GM12878 (cell line): ENCODE measurements at regions not wholly inside any gene's neighbourhood (a gene's known extent, or its start where the extent isn't known, plus 50 kb on each side); places are given as distances from the start of the nearest gene placed in this dataset.

Source experiments
- ATAC-seq: fragments of 200-7000 bp; cut with Tn5 transposase; 3 replicates; pipeline ENCODE4 v1.9.1; 2020; ENCODE audit warnings: mild to moderate bottlenecking, moderate library complexity
- BruUV-seq: library from RNA; stranded (reverse); fragments of 400-500 nt; replicated peaks from 2 replicates; lab custom pipeline; 2021; lab: Mats Ljungman, UMichigan
- CTCF ChIA-PET: fragments of 300-600 bp; sonication (Branson Sonifier 250); formaldehyde crosslinking; extraction: SDS; loops from one replicate; lab custom pipeline; 2021; ENCODE audit warnings: inconsistent platforms; lab: Yijun Ruan, JAX
- POLR2A ChIA-PET: fragments of 350-600 bp; formaldehyde crosslinking; extraction: SDS; loops from one replicate; lab custom pipeline; 2021; ENCODE audit warnings: inconsistent platforms; lab: Charles Lee
- RAD21 ChIA-PET: fragments of 300-600 bp; sonication (Branson Sonifier 250); formaldehyde crosslinking; loops from one replicate; lab custom pipeline; 2023; ENCODE audit warnings: antibody characterized with exemption; ENCODE audit not compliant: unreplicated experiment; lab: Charles Lee
- SMC1A ChIA-PET: fragments of 300-600 bp; sonication (Branson Sonifier 250); formaldehyde crosslinking; loops from one replicate; lab custom pipeline; 2023; ENCODE audit not compliant: unreplicated experiment, uncharacterized antibody; lab: Charles Lee
- DNase-seq: peaks from one replicate; pipeline ENCODE4 v3.0.0-alpha.2; 2011; ENCODE audit warnings: low read depth, low spot score
- FAIRE-seq: peaks from 3 replicates; lab custom pipeline; 2011; peaks lifted over from hg19 to GRCh38; lab: Jason Lieb, UNC
- H2AFZ ChIP-seq: 2 replicates; pipeline ENCODE4 v1.6.0; 2011; ENCODE audit warnings: low read depth, low read length, control low read depth; ENCODE audit not compliant: control insufficient read depth
- H3K27ac ChIP-seq: 2 replicates; pipeline ENCODE4 v1.5.1; 2011; ENCODE audit warnings: control low read depth; ENCODE audit not compliant: control insufficient read depth, insufficient read depth
- H3K27me3 ChIP-seq, 2 experiments: replicated peaks in 1 of 2; 2 replicates each; pipeline versions ENCODE4 v1.6.0 to v1.6.1; 2011; ENCODE audit warnings: low read length in 1 of 2; ENCODE audit not compliant: control insufficient read depth in 2 of 2, insufficient read depth in 2 of 2
- H3K36me3 ChIP-seq, 2 experiments: 2 replicates each; pipeline ENCODE4 v1.5.1; 2011; ENCODE audit warnings: low read length in 1 of 2; ENCODE audit not compliant: control insufficient read depth in 2 of 2, insufficient read depth in 2 of 2
- H3K4me1 ChIP-seq: 2 replicates; pipeline ENCODE4 v1.6.1; 2011; ENCODE audit warnings: mild to moderate bottlenecking, low read length, moderate library complexity, mixed read lengths; ENCODE audit not compliant: control insufficient read depth, insufficient read depth
- H3K4me2 ChIP-seq: 2 replicates; pipeline ENCODE4 v1.6.0; 2011; ENCODE audit warnings: control low read depth; ENCODE audit not compliant: control insufficient read depth, insufficient read depth
- H3K4me3 ChIP-seq: fragments of 200-600 bp; sonication (generic); 2 replicates; pipeline ENCODE4 v1.5.1; 2016
- H3K79me2 ChIP-seq: 2 replicates; pipeline ENCODE4 v1.6.0; 2011; ENCODE audit warnings: low read length; ENCODE audit not compliant: control insufficient read depth, insufficient read depth
- H3K9ac ChIP-seq: 2 replicates; pipeline ENCODE4 v1.8.0; 2011; ENCODE audit warnings: low read length, control low read depth, mixed read lengths; ENCODE audit not compliant: control insufficient read depth, insufficient read depth
- H3K9me3 ChIP-seq: replicated peaks from 3 replicates; pipeline ENCODE4 v1.5.1; 2011; ENCODE audit warnings: mild to moderate bottlenecking, low read length; ENCODE audit not compliant: control insufficient read depth, insufficient read depth
- H4K20me1 ChIP-seq: 2 replicates; pipeline ENCODE4 v1.6.0; 2011; ENCODE audit not compliant: control insufficient read depth, insufficient read depth
- EZH2 ChIP-seq: IDR thresholded peaks from 2 replicates; pipeline ENCODE4 v1.6.1; 2012; ENCODE audit warnings: low read depth, mild to moderate bottlenecking, control low read depth, inconsistent platforms, low read length, borderline replicate concordance; ENCODE audit not compliant: control insufficient read depth
- GABPA ChIP-seq: IDR thresholded peaks from 2 replicates; pipeline ENCODE4 v1.6.1; 2014; ENCODE audit warnings: antibody characterized with exemption, low read depth, mild to moderate bottlenecking, inconsistent platforms
- HSF1 ChIP-seq: fragments of 150-350 bp; IDR thresholded peaks from 2 replicates; pipeline ENCODE4 v1.6.1; 2014; ENCODE audit warnings: mild to moderate bottlenecking, low read depth, low read length
- IRF4 ChIP-seq: IDR thresholded peaks from 2 replicates; pipeline ENCODE4 v1.6.1; 2011; ENCODE audit warnings: low read depth, low read length
- PAX8 ChIP-seq: fragments of 450-650 bp; IDR thresholded peaks from 2 replicates; pipeline ENCODE4 v1.6.1; 2017; ENCODE audit warnings: mild to moderate bottlenecking, moderate library complexity
- SMARCA5 ChIP-seq: fragments of 450-650 bp; IDR thresholded peaks from 2 replicates; pipeline ENCODE4 v1.6.1; 2017; ENCODE audit warnings: mild to moderate bottlenecking
- ZZZ3 ChIP-seq: IDR thresholded peaks from 2 replicates; pipeline ENCODE4 v1.6.1; 2011; ENCODE audit warnings: low read depth; ENCODE audit not compliant: control insufficient read depth, insufficient read length
- WGBS: methylation state at CpG from one replicate; pipeline ENCODE4 v1.1.6; 2016; ENCODE audit warnings: low lambda C conversion rate; ENCODE audit not compliant: insufficient replicate concordance, insufficient coverage; ENCODE audit errors: missing lambda C conversion rate; 5-methylcytosine and 5-hydroxymethylcytosine counted together
- in situ Hi-C: fragments of 300-500 bp; cut with MboI; formaldehyde crosslinking; loops from 9 replicates; pipeline ENCODE4 v1.14.3; 2018; ENCODE audit warnings: mixed read lengths
- intact Hi-C: fragments of 100-400 bp; cut with micrococcal nuclease; formaldehyde crosslinking; loops from one replicate; pipeline ENCODE4 v1.14.2; 2022; ENCODE audit not compliant: unreplicated experiment
- TF ChIP-seq, protein P1 (sequence below): fragments of 450-650 bp; IDR thresholded peaks from 2 replicates; pipeline ENCODE4 v1.6.1; 2017; ENCODE audit warnings: low read depth, mild to moderate bottlenecking, moderate library complexity

DNA sequence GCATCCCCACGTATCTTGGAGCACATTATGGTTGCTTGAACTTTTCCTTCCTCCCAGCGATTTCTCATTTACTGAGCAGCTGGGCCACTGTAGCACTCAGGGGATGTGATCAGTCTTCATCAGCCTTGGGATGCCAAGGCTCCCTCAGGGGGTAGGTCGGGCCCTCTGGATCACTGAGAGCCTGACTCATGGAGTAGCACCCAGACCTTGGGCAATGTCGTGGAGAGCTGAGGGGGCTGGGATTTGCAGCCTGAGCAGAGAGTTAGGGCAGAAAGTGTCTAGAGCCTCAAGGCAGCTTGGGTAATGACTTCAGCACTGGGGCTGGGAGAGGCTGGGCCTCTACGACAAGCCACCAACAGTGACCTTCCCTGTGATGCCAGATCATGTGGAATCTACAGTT is 86.5 kb upstream of the CXCL12 start (continued):
- TF ChIP-seq HSF1 (no peak), IRF4 (no peak), GABPA (no peak), EZH2 (no peak)
- TF ChIP-seq, protein P1, sequence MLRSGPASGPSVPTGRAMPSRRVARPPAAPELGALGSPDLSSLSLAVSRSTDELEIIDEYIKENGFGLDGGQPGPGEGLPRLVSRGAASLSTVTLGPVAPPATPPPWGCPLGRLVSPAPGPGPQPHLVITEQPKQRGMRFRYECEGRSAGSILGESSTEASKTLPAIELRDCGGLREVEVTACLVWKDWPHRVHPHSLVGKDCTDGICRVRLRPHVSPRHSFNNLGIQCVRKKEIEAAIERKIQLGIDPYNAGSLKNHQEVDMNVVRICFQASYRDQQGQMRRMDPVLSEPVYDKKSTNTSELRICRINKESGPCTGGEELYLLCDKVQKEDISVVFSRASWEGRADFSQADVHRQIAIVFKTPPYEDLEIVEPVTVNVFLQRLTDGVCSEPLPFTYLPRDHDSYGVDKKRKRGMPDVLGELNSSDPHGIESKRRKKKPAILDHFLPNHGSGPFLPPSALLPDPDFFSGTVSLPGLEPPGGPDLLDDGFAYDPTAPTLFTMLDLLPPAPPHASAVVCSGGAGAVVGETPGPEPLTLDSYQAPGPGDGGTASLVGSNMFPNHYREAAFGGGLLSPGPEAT: no peak

DNA sequence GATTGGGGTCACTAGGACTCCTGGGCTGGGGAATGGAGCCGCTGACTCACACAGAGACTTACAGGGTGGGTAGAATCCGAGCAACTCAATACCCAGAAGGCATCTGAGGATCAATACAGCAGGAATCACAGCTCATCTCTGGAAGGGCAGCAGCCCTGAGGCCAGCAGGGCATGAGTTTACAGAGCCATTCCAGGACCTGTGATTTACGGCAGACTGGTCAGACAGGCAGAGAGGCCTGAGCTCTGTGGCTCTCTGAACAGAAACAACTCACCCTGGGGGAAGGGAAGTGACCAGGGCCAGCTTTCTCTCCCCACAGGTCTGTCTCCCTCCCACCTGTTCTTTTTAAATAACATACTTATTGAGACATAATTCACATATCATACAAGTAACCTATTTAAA is 88.2 kb upstream of the CXCL12 start:
- RAD21 ChIA-PET: no interaction called here
- FAIRE-seq: no peak
- TF ChIP-seq PAX8: no peak
- no peak for TF ChIP-seq SMARCA5
- TF ChIP-seq ZZZ3: no peak

More for the DNA sequence above, 88.2 kb upstream of the CXCL12 start:
- H3K27me3 ChIP-seq: no peaks in the 10 kb centered on the region
- H3K36me3 ChIP-seq: no peaks in the 10 kb centered on the region
- H3K27ac ChIP-seq: no peak overlapping the region
- CTCF ChIA-PET: no interaction called here
- no TSS peak for BruUV-seq
- H3K4me2 ChIP-seq: no peak overlapping the region
- H3K4me1 ChIP-seq: no peaks in the 10 kb centered on the region
- H4K20me1 ChIP-seq: no peaks in the 10 kb centered on the region
- 0% methylated on average over 3 of the region's 3 CpGs for WGBS
- no peaks in the 10 kb centered on the region for H3K79me2 ChIP-seq
- POLR2A ChIA-PET: no interaction called here
- no peaks in the 10 kb centered on the region for H3K9me3 ChIP-seq
- H3K9ac ChIP-seq: no peak overlapping the region
- no peak for DNase-seq
- SMC1A ChIA-PET: no interaction called here
- H2AFZ ChIP-seq: no peak overlapping the region
- in situ Hi-C loops: no loop called here
- intact Hi-C loops: no loop called here
- H3K4me3 ChIP-seq: no peak overlapping the region
- ATAC-seq: no peak
